ENCODE measurements at regions not wholly inside any gene's neighbourhood (a gene's known extent, or its start where the extent isn't known, plus 50 kb on each side); places are given as distances from the start of the nearest gene placed in this dataset.

DNA sequence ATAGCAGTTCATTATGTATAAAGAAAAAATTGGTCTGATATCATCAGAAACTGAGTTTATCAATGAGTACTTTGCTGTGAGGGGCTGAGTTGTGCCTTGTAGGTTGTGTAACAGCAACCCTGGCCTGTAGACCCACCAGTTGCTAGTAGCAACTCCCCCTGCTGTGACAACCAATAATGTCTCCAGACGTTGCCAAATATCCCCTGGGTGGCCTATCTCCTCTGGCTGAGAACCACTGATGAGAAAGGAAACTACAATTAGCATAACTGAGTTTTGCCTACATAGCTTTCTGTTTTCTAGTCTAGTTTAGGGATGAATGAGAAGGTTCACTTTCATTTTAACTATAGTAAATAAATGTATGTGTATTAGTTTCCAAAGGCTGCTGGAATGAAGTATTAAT, 234.1 kb downstream of the CPE start:
- intact Hi-C loops (cut with micrococcal nuclease), result no loop called here
- H3K36me3 ChIP-seq, result no peaks in the 10 kb centered on the region
- H3K27me3 ChIP-seq (ENCODE audit: low read depth), result no peaks in the 10 kb centered on the region
- no peak for DNase-seq
- H3K9me3 ChIP-seq (replicated peaks), result peaks cover 5% of the 10 kb centered on the region
- TF ChIP-seq CTCF (IDR thresholded peaks at IDR 0.05; ENCODE audit: borderline replicate concordance), result no peak
- no peak overlapping the region for H3K4me3 ChIP-seq
- H3K27ac ChIP-seq (replicated peaks), result no peak overlapping the region
- peaks cover 10% of the 10 kb centered on the region for H3K4me1 ChIP-seq

DNA sequence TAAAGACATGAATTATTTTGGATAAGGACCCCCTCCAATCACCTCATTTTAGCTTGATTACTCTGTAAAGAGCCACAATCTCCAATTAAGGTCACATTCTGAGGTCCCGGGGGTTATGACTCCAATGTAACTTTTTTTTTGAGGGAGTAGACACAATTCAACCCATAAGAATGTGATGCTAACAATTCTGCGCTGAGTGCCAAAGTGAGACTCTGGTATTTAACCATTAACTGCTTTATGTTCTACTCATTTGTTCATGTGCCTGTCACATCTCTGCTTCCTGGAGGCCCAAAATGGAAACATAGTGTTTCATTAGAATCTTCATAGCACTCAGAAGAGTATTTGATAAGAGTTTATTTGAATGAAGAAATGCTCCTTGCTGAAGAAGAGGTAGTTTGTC, 234.8 kb downstream of the CPE start:
- H3K36me3 ChIP-seq, result no peaks in the 10 kb centered on the region
- no peak overlapping the region for H3K4me3 ChIP-seq
- intact Hi-C loops (cut with micrococcal nuclease), result no loop called here
- peaks cover 10% of the 10 kb centered on the region for H3K9me3 ChIP-seq (replicated peaks)
- H3K27me3 ChIP-seq (ENCODE audit: low read depth), result no peaks in the 10 kb centered on the region
- peaks cover 10% of the 10 kb centered on the region for H3K4me1 ChIP-seq
- H3K27ac ChIP-seq (replicated peaks), result no peak overlapping the region
- no peak for TF ChIP-seq CTCF (IDR thresholded peaks at IDR 0.05; ENCODE audit: borderline replicate concordance)
- DNase-seq, result no peak

DNA sequence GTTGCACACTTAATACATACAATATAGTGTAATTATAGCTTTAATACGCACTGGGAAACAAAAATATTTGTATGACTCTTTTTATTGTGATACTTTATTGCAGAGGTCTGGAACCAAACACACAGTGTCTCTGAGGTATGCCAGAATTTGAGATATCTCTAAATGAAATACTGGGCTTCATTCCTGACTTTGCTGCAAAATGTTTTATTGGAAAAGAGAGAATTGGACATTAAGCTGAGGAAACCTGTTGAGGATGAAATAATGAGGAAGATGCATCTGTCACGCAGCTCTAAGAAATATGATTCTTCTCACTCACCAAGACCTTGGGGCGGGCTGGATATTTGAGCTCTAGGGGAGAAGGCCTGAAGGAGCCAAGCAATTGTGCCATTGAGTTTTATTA, 242.1 kb downstream of the CPE start:
- intact Hi-C loops (cut with micrococcal nuclease), result no loop called here
- H3K4me3 ChIP-seq, result no peak overlapping the region

DNA sequence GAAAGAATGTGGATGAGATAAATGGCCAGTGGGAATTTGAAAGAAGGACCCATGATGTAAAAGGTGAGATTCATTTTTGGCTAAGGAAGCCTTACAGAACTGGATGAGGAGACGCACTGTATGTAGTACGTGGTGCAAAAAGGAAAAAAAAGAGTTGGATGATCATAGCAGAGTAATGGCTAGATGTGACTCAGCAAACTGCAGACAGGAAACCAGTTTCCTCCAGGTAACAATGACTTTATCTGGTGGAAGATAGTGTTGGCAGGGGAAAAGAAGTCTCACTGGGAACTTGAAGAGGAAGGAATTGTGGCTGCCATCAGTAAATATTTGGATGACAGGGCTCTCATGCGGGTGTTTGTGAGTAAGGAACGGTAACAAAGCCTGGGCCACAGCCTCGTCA, 243.2 kb downstream of the CPE start:
- DNase-seq, result no peak
- Histone ChIP-seq H3K9me3 (replicated peaks) (peaks cover 21% of the 10 kb centered on the region), H3K27me3 (ENCODE audit: low read depth) (no peaks in the 10 kb centered on the region), H3K36me3 (no peaks in the 10 kb centered on the region), H3K27ac (replicated peaks) (no peak overlapping the region), H3K4me1 (peaks cover 4% of the 10 kb centered on the region), H3K4me3 (no peak overlapping the region)
- intact Hi-C loops (cut with micrococcal nuclease), result no loop called here
- TF ChIP-seq CTCF (IDR thresholded peaks at IDR 0.05; ENCODE audit: borderline replicate concordance), result no peak

More for the DNA sequence above, 242.1 kb downstream of the CPE start:
- peaks cover 21% of the 10 kb centered on the region for H3K9me3 ChIP-seq (replicated peaks)
- no peaks in the 10 kb centered on the region for H3K27me3 ChIP-seq (ENCODE audit: low read depth)
- TF ChIP-seq CTCF (IDR thresholded peaks at IDR 0.05; ENCODE audit: borderline replicate concordance), result no peak
- H3K27ac ChIP-seq (replicated peaks), result no peak overlapping the region
- no peak for DNase-seq
- no peaks in the 10 kb centered on the region for H3K36me3 ChIP-seq
- H3K4me1 ChIP-seq, result no peaks in the 10 kb centered on the region

DNA sequence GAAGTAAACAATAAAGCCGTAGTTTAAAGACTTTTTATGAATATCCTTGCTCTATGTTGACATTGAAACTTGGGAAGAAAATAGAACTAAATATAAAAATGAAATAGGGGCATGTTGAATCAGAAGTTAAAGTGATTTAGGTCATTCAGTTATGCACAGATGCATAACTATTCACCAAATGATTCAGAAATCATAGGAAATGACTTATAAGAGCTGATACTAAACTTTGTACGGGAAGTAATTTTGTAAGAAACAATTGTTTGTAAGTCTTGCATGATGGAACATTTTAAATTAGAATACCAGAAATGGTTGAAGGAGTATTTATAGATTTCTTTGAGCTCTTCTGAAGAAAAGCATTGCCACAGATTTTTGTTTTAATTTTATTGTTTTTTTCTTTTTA, 246.5 kb downstream of the CPE start:
- TF ChIP-seq CTCF (IDR thresholded peaks at IDR 0.05; ENCODE audit: borderline replicate concordance), result no peak
- no peaks in the 10 kb centered on the region for H3K36me3 ChIP-seq
- no peak overlapping the region for H3K27ac ChIP-seq (replicated peaks)
- intact Hi-C loops (cut with micrococcal nuclease), result no loop called here
- peaks cover under 1% of the 10 kb centered on the region for H3K9me3 ChIP-seq (replicated peaks)
- no peaks in the 10 kb centered on the region for H3K27me3 ChIP-seq (ENCODE audit: low read depth)
- no peak overlapping the region for H3K4me3 ChIP-seq
- H3K4me1 ChIP-seq, result peaks cover 4% of the 10 kb centered on the region
- no peak for DNase-seq

- no peaks in the 10 kb centered on the region for H3K9me3 ChIP-seq (replicated peaks)
- H3K4me3 ChIP-seq, result no peak overlapping the region
- intact Hi-C loops (cut with micrococcal nuclease), result no loop called here
- no peak for DNase-seq
- H3K27me3 ChIP-seq (ENCODE audit: low read depth), result no peaks in the 10 kb centered on the region
- TF ChIP-seq CTCF (IDR thresholded peaks at IDR 0.05; ENCODE audit: borderline replicate concordance), result no peak
- H3K27ac ChIP-seq (replicated peaks), result no peak overlapping the region
- H3K36me3 ChIP-seq, result no peaks in the 10 kb centered on the region
- H3K4me1 ChIP-seq, result peaks cover 4% of the 10 kb centered on the region
These were observed 246.7 kb upstream of the TLL1 start for GRCh38 chr4:165626316-165626715.
